ENCODE measurements at regions not wholly inside any gene's neighbourhood (a gene's known extent, or its start where the extent isn't known, plus 50 kb on each side); places are given as distances from the start of the nearest gene placed in this dataset.

DNA sequence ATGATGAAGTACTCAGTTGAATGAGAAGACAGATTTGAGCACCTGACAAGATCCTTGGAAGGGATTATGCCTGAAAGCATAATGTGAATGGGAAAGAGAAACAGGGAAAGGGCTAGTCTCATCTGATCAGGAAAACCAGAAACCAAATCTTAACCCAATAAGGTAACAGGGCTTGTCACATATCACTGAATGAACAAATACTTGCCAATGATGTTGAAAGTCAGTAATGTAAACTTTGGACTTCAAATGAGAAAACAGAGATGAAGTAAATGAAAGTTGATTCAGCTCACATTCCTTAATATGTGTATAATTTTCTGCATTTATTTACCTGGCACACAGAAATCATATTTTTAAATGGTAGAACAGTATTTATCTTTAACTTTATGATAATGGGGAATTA is 480.0 kb downstream of the KCTD12 start:
- TF ChIP-seq CTCF (conservative IDR thresholded peaks at IDR 0.05; ENCODE audit: low read depth, low read length) = no peak
- H3K4me3 ChIP-seq (ENCODE audit: low read depth, low read length) = no peak overlapping the region
- no peak for DNase-seq (ENCODE audit: low read depth)

- TF ChIP-seq CTCF (conservative IDR thresholded peaks at IDR 0.05; ENCODE audit: low read depth, low read length) = no peak
- no peak overlapping the region for H3K4me3 ChIP-seq (ENCODE audit: low read depth, low read length)
- DNase-seq (ENCODE audit: low read depth) = peak; percentile 39
These were observed 487.8 kb downstream of the KCTD12 start for GRCh38 chr13:76398425-76398824.

GRCh38 chr13:76397413-76397812 is 488.8 kb downstream of the KCTD12 start:
- no peak for TF ChIP-seq CTCF (conservative IDR thresholded peaks at IDR 0.05; ENCODE audit: low read depth, low read length)
- DNase-seq (ENCODE audit: low read depth) = no peak

DNA sequence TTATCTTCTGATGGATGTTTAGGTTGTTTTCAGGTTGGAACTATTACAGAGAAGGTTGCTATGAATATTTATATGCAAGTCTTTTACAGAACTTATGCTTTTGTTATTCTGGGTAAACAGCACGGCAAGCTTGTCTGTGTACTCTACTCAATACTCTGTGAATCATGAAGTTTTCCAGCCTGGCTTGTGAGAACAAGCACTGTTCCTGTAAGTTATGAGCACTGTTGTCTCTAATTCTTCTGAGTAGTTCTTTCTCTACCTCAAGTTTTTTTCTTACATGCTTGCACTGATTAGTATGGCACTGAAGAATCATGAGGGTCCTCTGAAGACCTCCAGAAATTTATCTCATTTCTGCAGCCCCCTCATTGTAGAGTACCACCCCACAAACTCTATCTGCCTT is 496.9 kb downstream of the KCTD12 start:
- TF ChIP-seq CTCF (conservative IDR thresholded peaks at IDR 0.05; ENCODE audit: low read depth, low read length) = no peak
- H3K4me3 ChIP-seq (ENCODE audit: low read depth, low read length) = no peak overlapping the region
- no peak for DNase-seq (ENCODE audit: low read depth)

More at GRCh38 chr13:76397413-76397812, 488.8 kb downstream of the KCTD12 start:
- H3K4me3 ChIP-seq (ENCODE audit: low read depth, low read length) = no peak overlapping the region

- DNase-seq (ENCODE audit: low read depth) = peak; percentile 30
These were observed 498.6 kb downstream of the KCTD12 start for GRCh38 chr13:76387566-76387965.

GRCh38 chr13:76386321-76386720 is 499.9 kb downstream of the KCTD12 start:
- H3K4me3 ChIP-seq (ENCODE audit: low read depth, low read length) = no peak overlapping the region
- TF ChIP-seq CTCF (conservative IDR thresholded peaks at IDR 0.05; ENCODE audit: low read depth, low read length) = no peak
- DNase-seq (ENCODE audit: low read depth) = no peak

More at GRCh38 chr13:76387566-76387965, 498.6 kb downstream of the KCTD12 start:
- no peak overlapping the region for H3K4me3 ChIP-seq (ENCODE audit: low read depth, low read length)
- TF ChIP-seq CTCF (conservative IDR thresholded peaks at IDR 0.05; ENCODE audit: low read depth, low read length) = no peak

DNA sequence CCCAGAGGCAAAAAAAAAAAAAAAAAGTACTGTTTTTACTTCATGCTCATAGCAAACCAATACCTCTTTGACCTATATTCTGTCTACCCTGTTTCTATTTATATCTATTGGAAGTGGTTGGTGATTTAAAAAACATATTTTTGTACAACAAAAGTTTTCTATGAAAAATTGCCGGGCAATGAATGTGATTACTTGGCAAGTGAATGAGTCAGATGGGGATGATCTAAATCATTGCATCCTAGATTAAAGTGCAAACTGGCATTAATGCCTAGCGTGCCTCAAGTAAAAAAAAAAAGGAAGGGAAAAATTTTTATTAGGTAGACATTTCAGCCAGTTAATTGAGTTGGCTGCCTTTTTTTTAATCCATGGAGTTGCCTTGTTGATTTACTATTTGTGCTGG is 500.6 kb downstream of the KCTD12 start:
- TF ChIP-seq CTCF (conservative IDR thresholded peaks at IDR 0.05; ENCODE audit: low read depth, low read length) = no peak
- DNase-seq (ENCODE audit: low read depth) = peak; percentile 4
- no peak overlapping the region for H3K4me3 ChIP-seq (ENCODE audit: low read depth, low read length)
